Chondrocyte (in vitro differentiated cells): ENCODE measurements at regions not wholly inside any gene's neighbourhood (a gene's known extent, or its start where the extent isn't known, plus 50 kb on each side); places are given as distances from the start of the nearest gene placed in this dataset.

Experiments
- DNase-seq: peaks from one replicate; pipeline ENCODE4 v3.0.0; 2021; ENCODE audit warnings: mixed read lengths, low spot score
- H3K27ac Mint-ChIP-seq: one replicate; pipeline ENCODE4 v1.8.0; 2021; ENCODE audit warnings: mild to moderate bottlenecking, moderate library complexity, mixed read lengths; ENCODE audit not compliant: unreplicated experiment
- H3K27me3 Mint-ChIP-seq: 2 replicates; pipeline ENCODE4 v1.8.0; 2021; ENCODE audit warnings: low read depth, mixed read lengths
- H3K36me3 Mint-ChIP-seq: 2 replicates; pipeline ENCODE4 v1.8.0; 2021; ENCODE audit warnings: low read depth, mixed read lengths
- H3K4me1 Mint-ChIP-seq: 2 replicates; pipeline ENCODE4 v1.8.0; 2021; ENCODE audit warnings: low read depth, mild to moderate bottlenecking, mixed read lengths
- H3K4me3 Mint-ChIP-seq: one replicate; pipeline ENCODE4 v1.8.0; 2021; ENCODE audit warnings: mild to moderate bottlenecking, moderate library complexity, mixed read lengths; ENCODE audit not compliant: unreplicated experiment
- H3K9me3 Mint-ChIP-seq: 2 replicates; pipeline ENCODE4 v1.8.0; 2021; ENCODE audit warnings: low read depth, mixed read lengths
- CTCF ChIP-seq: fragments of 200-600 bp; sonication (generic); IDR thresholded peaks from 2 replicates; pipeline ENCODE4 v1.5.0; 2021; ENCODE audit warnings: antibody characterized with exemption, mild to moderate bottlenecking, moderate library complexity

- Mint-ChIP-seq H3K27me3 (peaks cover 11% of the 10 kb centered on the region), H3K36me3 (no peaks in the 10 kb centered on the region), H3K4me3 (no peak overlapping the region), H3K27ac (no peak overlapping the region), H3K9me3 (no peaks in the 10 kb centered on the region), H3K4me1 (peaks cover 8% of the 10 kb centered on the region)
- DNase-seq: no peak
- TF ChIP-seq CTCF: no peak
These were observed 248.1 kb upstream of the RAB4A start for GRCh38 chr1:229022595-229023333.

- Mint-ChIP-seq H3K4me3 (no peak overlapping the region), H3K36me3 (no peaks in the 10 kb centered on the region), H3K9me3 (no peaks in the 10 kb centered on the region), H3K27me3 (peaks cover 10% of the 10 kb centered on the region), H3K4me1 (peaks cover 8% of the 10 kb centered on the region), H3K27ac (no peak overlapping the region)
- DNase-seq: no peak
- no peak for TF ChIP-seq CTCF
These were observed 247.1 kb upstream of the RAB4A start for GRCh38 chr1:229023651-229024300.

GRCh38 chr1:229024528-229025130, 246.3 kb upstream of the RAB4A start:
- Mint-ChIP-seq H3K4me3 (no peak overlapping the region), H3K27me3 (peaks cover 10% of the 10 kb centered on the region), H3K36me3 (no peaks in the 10 kb centered on the region), H3K9me3 (no peaks in the 10 kb centered on the region), H3K27ac (no peak overlapping the region), H3K4me1 (peaks cover 9% of the 10 kb centered on the region)
- no peak for DNase-seq
- no peak for TF ChIP-seq CTCF

- Mint-ChIP-seq H3K36me3 (no peaks in the 10 kb centered on the region), H3K27ac (no peak overlapping the region), H3K9me3 (no peaks in the 10 kb centered on the region), H3K27me3 (peaks cover 6% of the 10 kb centered on the region), H3K4me3 (no peak overlapping the region), H3K4me1 (peaks cover 12% of the 10 kb centered on the region)
- no peak for DNase-seq
- no peak for TF ChIP-seq CTCF
These were observed 245.3 kb upstream of the RAB4A start for GRCh38 chr1:229025576-229025975.

GRCh38 chr1:229027158-229027557, 243.8 kb upstream of the RAB4A start:
- H3K27me3 Mint-ChIP-seq: peaks cover 5% of the 10 kb centered on the region
- no peak for DNase-seq
- H3K4me3 Mint-ChIP-seq: no peak overlapping the region
- no peaks in the 10 kb centered on the region for H3K9me3 Mint-ChIP-seq
- H3K27ac Mint-ChIP-seq: no peak overlapping the region
- peaks cover 14% of the 10 kb centered on the region for H3K4me1 Mint-ChIP-seq
- no peaks in the 10 kb centered on the region for H3K36me3 Mint-ChIP-seq
- TF ChIP-seq CTCF: no peak
